GM12878 (cell line): ENCODE measurements at regions not wholly inside any gene's neighbourhood (a gene's known extent, or its start where the extent isn't known, plus 50 kb on each side); places are given as distances from the start of the nearest gene placed in this dataset.

Source experiments
- EGR1 ChIP-seq, 2 experiments: IDR thresholded peaks; 1 replicate in 1 of 2; 2 replicates in 1 of 2; pipeline ENCODE4 v1.6.1; 2011 to 2012; ENCODE audit warnings: low read depth in 2 of 2, low read length in 2 of 2, borderline replicate concordance in 1 of 2, mild to moderate bottlenecking in 1 of 2, moderate library complexity in 1 of 2
- EP300 ChIP-seq, 2 experiments: fragments of 150-350 bp in 1 of 2; IDR thresholded peaks; 2 replicates each; pipeline ENCODE4 v1.6.1; 2011 to 2012; ENCODE audit warnings: low read depth in 2 of 2, low read length in 2 of 2, borderline replicate concordance in 1 of 2, improper control_type of control experiment in 1 of 2, inconsistent platforms in 1 of 2; ENCODE audit not compliant: control insufficient read depth in 1 of 2
- FOXK2 ChIP-seq: fragments of 450-650 bp; IDR thresholded peaks from 2 replicates; pipeline ENCODE4 v1.6.1; 2017; ENCODE audit warnings: mild to moderate bottlenecking, moderate library complexity
- GABPA ChIP-seq: IDR thresholded peaks from 2 replicates; pipeline ENCODE4 v1.6.1; 2014; ENCODE audit warnings: antibody characterized with exemption, low read depth, mild to moderate bottlenecking, inconsistent platforms
- HDAC6 ChIP-seq: fragments of 200-600 bp; sonication (generic); IDR thresholded peaks from one replicate; pipeline ENCODE4 v1.8.0; 2017; ENCODE audit warnings: antibody characterized with exemption; ENCODE audit not compliant: unreplicated experiment
- JUND ChIP-seq: IDR thresholded peaks from 2 replicates; pipeline ENCODE4 v1.6.1; 2012; ENCODE audit warnings: low read depth, mild to moderate bottlenecking, low read length, improper control_type of control experiment, moderate library complexity
- MYC ChIP-seq: IDR thresholded peaks from 2 replicates; pipeline ENCODE4 v1.6.1; 2011; ENCODE audit warnings: mild to moderate bottlenecking, low read length, moderate library complexity, inconsistent platforms; ENCODE audit not compliant: insufficient read depth, insufficient replicate concordance, insufficient read length, severe bottlenecking
- NR2C2 ChIP-seq: IDR thresholded peaks from 2 replicates; pipeline ENCODE4 v1.6.1; 2011; ENCODE audit warnings: borderline replicate concordance, low read depth; ENCODE audit not compliant: control insufficient read depth, insufficient read length
- POLR2A ChIP-seq: IDR thresholded peaks from 2 replicates; pipeline ENCODE4 v1.6.1; 2011; ENCODE audit warnings: low read depth, mild to moderate bottlenecking, low read length
- POLR2AphosphoS5 ChIP-seq: IDR thresholded peaks from 2 replicates; pipeline ENCODE4 v1.6.1; 2011; ENCODE audit warnings: mild to moderate bottlenecking, low read length, inconsistent platforms
- TF ChIP-seq, protein P1 (sequence below), 3 experiments: IDR thresholded peaks in 2 of 3; conservative IDR thresholded peaks in 1 of 3; 2 replicates each; pipeline ENCODE4 v1.5.1; 2011; ENCODE audit warnings: low read depth in 3 of 3, low read length in 3 of 3, mild to moderate bottlenecking in 3 of 3, control low read depth in 2 of 3, moderate library complexity in 2 of 3, inconsistent platforms in 1 of 3, mixed read lengths in 1 of 3; ENCODE audit not compliant: control insufficient read depth in 2 of 3, insufficient read depth in 1 of 3; ENCODE audit errors: extremely low read depth in 1 of 3

DNA sequence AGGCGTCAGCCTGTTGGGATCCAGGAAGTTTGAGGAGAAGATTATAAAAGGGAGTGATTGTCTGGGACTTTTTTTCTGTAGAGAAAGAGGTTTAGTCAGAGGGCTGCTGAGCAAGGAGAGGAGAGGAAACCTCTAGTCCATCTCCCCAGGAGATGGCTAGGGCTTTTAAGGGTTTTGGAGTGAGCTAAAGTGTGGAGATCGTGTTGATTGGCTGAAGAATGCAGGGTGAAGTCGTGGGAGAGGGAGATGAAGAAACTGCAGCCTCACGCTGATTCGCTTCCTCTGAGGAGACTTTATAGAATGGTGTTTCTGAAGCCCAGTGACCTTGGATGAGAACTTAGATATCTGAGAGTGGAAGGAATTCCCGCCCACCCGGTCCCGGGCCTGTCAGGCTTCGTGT is 193.7 kb upstream of the PWP1 start:
- TF ChIP-seq, protein P1, sequence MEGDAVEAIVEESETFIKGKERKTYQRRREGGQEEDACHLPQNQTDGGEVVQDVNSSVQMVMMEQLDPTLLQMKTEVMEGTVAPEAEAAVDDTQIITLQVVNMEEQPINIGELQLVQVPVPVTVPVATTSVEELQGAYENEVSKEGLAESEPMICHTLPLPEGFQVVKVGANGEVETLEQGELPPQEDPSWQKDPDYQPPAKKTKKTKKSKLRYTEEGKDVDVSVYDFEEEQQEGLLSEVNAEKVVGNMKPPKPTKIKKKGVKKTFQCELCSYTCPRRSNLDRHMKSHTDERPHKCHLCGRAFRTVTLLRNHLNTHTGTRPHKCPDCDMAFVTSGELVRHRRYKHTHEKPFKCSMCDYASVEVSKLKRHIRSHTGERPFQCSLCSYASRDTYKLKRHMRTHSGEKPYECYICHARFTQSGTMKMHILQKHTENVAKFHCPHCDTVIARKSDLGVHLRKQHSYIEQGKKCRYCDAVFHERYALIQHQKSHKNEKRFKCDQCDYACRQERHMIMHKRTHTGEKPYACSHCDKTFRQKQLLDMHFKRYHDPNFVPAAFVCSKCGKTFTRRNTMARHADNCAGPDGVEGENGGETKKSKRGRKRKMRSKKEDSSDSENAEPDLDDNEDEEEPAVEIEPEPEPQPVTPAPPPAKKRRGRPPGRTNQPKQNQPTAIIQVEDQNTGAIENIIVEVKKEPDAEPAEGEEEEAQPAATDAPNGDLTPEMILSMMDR (IDR thresholded peaks at IDR 0.05 in 2 of 3, conservative IDR thresholded peaks at IDR 0.05 in 1 of 3; ENCODE audit: control insufficient read depth in 2 of 3, extremely low read depth in 1 of 3, insufficient read depth in 1 of 3, low read depth in 3 of 3, low read length in 3 of 3): no peak
- no peak for TF ChIP-seq NR2C2
- no peak for TF ChIP-seq GABPA
- TF ChIP-seq POLR2A: no peak
- no peak for TF ChIP-seq HDAC6
- TF ChIP-seq MYC: no peak
- no peak for TF ChIP-seq POLR2AphosphoS5
- TF ChIP-seq EP300 (IDR thresholded peaks at IDR 0.05; ENCODE audit: borderline replicate concordance in 1 of 2, control insufficient read depth in 1 of 2, low read depth in 2 of 2, low read length in 2 of 2): no peak
- no peak for TF ChIP-seq FOXK2
- TF ChIP-seq EGR1 (IDR thresholded peaks at IDR 0.05; ENCODE audit: borderline replicate concordance in 1 of 2, low read depth in 2 of 2, low read length in 2 of 2): no peak
- no peak for TF ChIP-seq JUND
